IMR-90 (cell line): ENCODE measurements at regions not wholly inside any gene's neighbourhood (a gene's known extent, or its start where the extent isn't known, plus 50 kb on each side); places are given as distances from the start of the nearest gene placed in this dataset.

ENCODE experiments used
- ATAC-seq: fragments of 200-7000 bp; cut with Tn5 transposase; 2 replicates; pipeline ENCODE4 v1.9.1; 2020; ENCODE audit warnings: low read depth, mild to moderate bottlenecking, moderate library complexity
- BruUV-seq: library from RNA; stranded (reverse); fragments of 400-500 nt; replicated peaks from 2 replicates; lab custom pipeline; 2021; lab: Mats Ljungman, UMichigan
- CTCF ChIA-PET: fragments of 300-600 bp; formaldehyde crosslinking; extraction: SDS; loops from one replicate; lab custom pipeline; 2021; ENCODE audit warnings: antibody characterized with exemption; lab: Yijun Ruan, JAX
- POLR2A ChIA-PET: fragments of 300-600 bp; sonication (Branson Sonifier 250); formaldehyde crosslinking; loops from one replicate; lab custom pipeline; 2022; ENCODE audit warnings: antibody characterized with exemption; ENCODE audit not compliant: unreplicated experiment; lab: Charles Lee
- DNase-seq: peaks from one replicate; pipeline ENCODE4 v3.0.0; 2013
- H2AFZ ChIP-seq: replicated peaks from 2 replicates; pipeline ENCODE3; 2013; ENCODE audit warnings: low read length, mild to moderate bottlenecking; ENCODE audit not compliant: poor library complexity
- H2AK5ac ChIP-seq: 2 replicates; pipeline ENCODE4 v1.6.1; 2013; ENCODE audit warnings: low read depth, low read length, inconsistent platforms
- H2AK9ac ChIP-seq: replicated peaks from 2 replicates; pipeline ENCODE3; 2013; ENCODE audit warnings: mild to moderate bottlenecking, low read depth, low read length, moderate library complexity; ENCODE audit not compliant: poor library complexity
- H2BK120ac ChIP-seq: 2 replicates; pipeline ENCODE4 v1.6.1; 2013; ENCODE audit warnings: low read depth, low read length, inconsistent platforms
- H2BK15ac ChIP-seq: 3 replicates; pipeline ENCODE4 v1.6.1; 2013; ENCODE audit warnings: low read depth, low read length, inconsistent platforms
- H2BK20ac ChIP-seq: 2 replicates; pipeline ENCODE4 v1.6.1; 2013; ENCODE audit warnings: low read depth, mild to moderate bottlenecking, inconsistent platforms, low read length, moderate library complexity
- H2BK5ac ChIP-seq: 2 replicates; pipeline ENCODE4 v1.6.1; 2013; ENCODE audit warnings: mild to moderate bottlenecking, low read depth, low read length, inconsistent platforms; ENCODE audit not compliant: poor library complexity, severe bottlenecking
- H3K14ac ChIP-seq: replicated peaks from 2 replicates; pipeline ENCODE4 v1.6.1; 2013; ENCODE audit warnings: low read depth, low read length, inconsistent platforms
- H3K18ac ChIP-seq: 2 replicates; pipeline ENCODE4 v1.6.1; 2013; ENCODE audit warnings: low read depth, low read length, control low read depth
- H3K23ac ChIP-seq: 2 replicates; pipeline ENCODE4 v1.6.1; 2013; ENCODE audit warnings: low read depth, low read length, inconsistent platforms
- H3K27ac ChIP-seq: 2 replicates; pipeline ENCODE4 v1.5.1; 2013; ENCODE audit warnings: mild to moderate bottlenecking, control low read depth, low read length; ENCODE audit not compliant: insufficient read depth
- H3K27me3 ChIP-seq: 2 replicates; pipeline ENCODE4 v1.6.1; 2013; ENCODE audit warnings: low read length; ENCODE audit not compliant: control insufficient read depth, insufficient read depth
- H3K36me3 ChIP-seq: 2 replicates; pipeline ENCODE4 v1.6.1; 2013; ENCODE audit warnings: low read length, mixed read lengths; ENCODE audit not compliant: control insufficient read depth, insufficient read depth
- H3K4ac ChIP-seq: 2 replicates; pipeline ENCODE4 v1.6.1; 2013; ENCODE audit warnings: low read depth, low read length, inconsistent platforms
- H3K4me1 ChIP-seq: 2 replicates; pipeline ENCODE4 v1.6.1; 2013; ENCODE audit warnings: low read length, mixed read lengths; ENCODE audit not compliant: control insufficient read depth, insufficient read depth
- H3K4me2 ChIP-seq: 2 replicates; pipeline ENCODE4 v1.6.1; 2013; ENCODE audit warnings: low read depth, mild to moderate bottlenecking, control low read depth, low read length, moderate library complexity
- H3K4me3 ChIP-seq: 2 replicates; pipeline ENCODE4 v1.5.1; 2013; ENCODE audit warnings: low read depth, mild to moderate bottlenecking, control low read depth, low read length, moderate library complexity; ENCODE audit not compliant: insufficient read depth
- H3K56ac ChIP-seq: 2 replicates; pipeline ENCODE4 v1.6.1; 2013; ENCODE audit warnings: low read length, inconsistent platforms; ENCODE audit not compliant: insufficient read depth; ENCODE audit errors: extremely low read depth
- H3K79me1 ChIP-seq, 2 experiments: 2 replicates each; pipeline ENCODE4 v1.6.1; 2013; ENCODE audit warnings: low read length in 2 of 2, inconsistent platforms in 1 of 2, low read depth in 1 of 2
- H3K9ac ChIP-seq: 2 replicates; pipeline ENCODE4 v1.6.1; 2013; ENCODE audit warnings: low read depth, low read length, control low read depth
- H3K9me1 ChIP-seq: 2 replicates; pipeline ENCODE4 v1.6.1; 2013; ENCODE audit warnings: low read length, inconsistent platforms; ENCODE audit not compliant: insufficient read depth
- H3K9me3 ChIP-seq: 2 replicates; pipeline ENCODE4 v1.6.1; 2013; ENCODE audit warnings: low read length; ENCODE audit not compliant: control insufficient read depth, insufficient read depth
- H4K20me1 ChIP-seq: 2 replicates; pipeline ENCODE4 v1.6.1; 2013; ENCODE audit warnings: low read length, inconsistent platforms; ENCODE audit not compliant: insufficient read depth
- H4K5ac ChIP-seq: 2 replicates; pipeline ENCODE4 v1.6.1; 2013; ENCODE audit warnings: mild to moderate bottlenecking, low read depth, low read length, control low read depth
- H4K8ac ChIP-seq, 2 experiments: 2 replicates each; pipeline ENCODE4 v1.6.1; 2013; ENCODE audit warnings: low read depth in 2 of 2, low read length in 2 of 2, control low read depth in 1 of 2, inconsistent platforms in 1 of 2
- H4K91ac ChIP-seq: 2 replicates; pipeline ENCODE4 v1.6.1; 2013; ENCODE audit warnings: low read depth, low read length, inconsistent platforms; ENCODE audit not compliant: insufficient read depth
- BHLHE40 ChIP-seq: fragments of 150-350 bp; IDR thresholded peaks from 2 replicates; pipeline ENCODE4 v1.6.1; 2016; ENCODE audit warnings: mild to moderate bottlenecking, low read depth, low read length
- CEBPB ChIP-seq: IDR thresholded peaks from 2 replicates; pipeline ENCODE4 v1.6.1; 2012; ENCODE audit warnings: low read depth, low read length, improper control_type of control experiment
- CHD1 ChIP-seq: IDR thresholded peaks from 2 replicates; pipeline ENCODE4 v1.6.1; 2012; ENCODE audit warnings: low read depth, low read length, improper control_type of control experiment
- CTCF ChIP-seq: conservative IDR thresholded peaks from 2 replicates; pipeline ENCODE4 v1.5.1; 2012; ENCODE audit warnings: mild to moderate bottlenecking, low read depth, low read length, improper control_type of control experiment
- ELK1 ChIP-seq: fragments of 150-350 bp; IDR thresholded peaks from 2 replicates; pipeline ENCODE4 v1.6.1; 2016; ENCODE audit warnings: low read depth, mild to moderate bottlenecking, low read length, moderate library complexity, borderline replicate concordance
- FOS ChIP-seq: fragments of 150-350 bp; IDR thresholded peaks from 2 replicates; pipeline ENCODE4 v1.6.1; 2016; ENCODE audit warnings: low read depth, low read length
- MAZ ChIP-seq: IDR thresholded peaks from 2 replicates; pipeline ENCODE4 v1.6.1; 2012; ENCODE audit warnings: low read depth, mild to moderate bottlenecking, low read length, improper control_type of control experiment, moderate library complexity, borderline replicate concordance
- MXI1 ChIP-seq: IDR thresholded peaks from 2 replicates; pipeline ENCODE4 v1.6.1; 2012; ENCODE audit warnings: low read depth, mild to moderate bottlenecking, low read length, moderate library complexity, borderline replicate concordance
- POLR2A ChIP-seq: IDR thresholded peaks from 2 replicates; pipeline ENCODE4 v1.6.1; 2012; ENCODE audit warnings: mild to moderate bottlenecking, low read depth, low read length
- RAD21 ChIP-seq: IDR thresholded peaks from 2 replicates; pipeline ENCODE4 v1.6.1; 2012; ENCODE audit warnings: low read length, improper control_type of control experiment
- RCOR1 ChIP-seq: IDR thresholded peaks from 2 replicates; pipeline ENCODE4 v1.6.1; 2012; ENCODE audit warnings: mild to moderate bottlenecking, low read length, improper control_type of control experiment; ENCODE audit not compliant: insufficient replicate concordance
- RFX5 ChIP-seq: IDR thresholded peaks from 2 replicates; pipeline ENCODE4 v1.8.0; 2012; ENCODE audit warnings: low read depth, mild to moderate bottlenecking, low read length, moderate library complexity
- SMC3 ChIP-seq: fragments of 150-350 bp; IDR thresholded peaks from 2 replicates; pipeline ENCODE4 v1.6.1; 2016; ENCODE audit warnings: low read depth, mild to moderate bottlenecking, antibody characterized with exemption, low read length, moderate library complexity
- USF2 ChIP-seq: fragments of 150-350 bp; IDR thresholded peaks from 2 replicates; pipeline ENCODE4 v1.6.1; 2017; ENCODE audit warnings: mild to moderate bottlenecking, antibody characterized with exemption, low read length, low read depth
- WGBS, 2 experiments: methylation state at CpG; one replicate each; pipeline versions ENCODE4 v1.1.5 to v1.1.7; 2013; ENCODE audit warnings: missing lambda C conversion rate in 2 of 2; ENCODE audit not compliant: insufficient read length in 1 of 2; ENCODE audit errors: extremely low coverage in 2 of 2; 5-methylcytosine and 5-hydroxymethylcytosine counted together
- dilution Hi-C: fragments of 300-500 bp; cut with HindIII; formaldehyde crosslinking; loops from one replicate; pipeline ENCODE4 v1.14.3; 2018; ENCODE audit warnings: low sequenced_read_pairs; ENCODE audit not compliant: unreplicated experiment
- in situ Hi-C: fragments of 300-500 bp; cut with MboI; formaldehyde crosslinking; loops from 3 replicates; pipeline ENCODE4 v1.14.3; 2019; ENCODE audit warnings: low sequenced_read_pairs, inconsistent platforms, mixed read lengths
- intact Hi-C: fragments of 100-400 bp; cut with micrococcal nuclease; formaldehyde crosslinking; loops from 2 replicates; pipeline ENCODE4 v1.10.0; 2022

- dilution Hi-C loops (no loop called here), in situ Hi-C loops (no loop called here), intact Hi-C loops (loop anchor here (10.0 kb wide), 1 partner anchor 59 kb away; no protein-coding TSS in a partner anchor)
- BruUV-seq, result no TSS peak
- Histone ChIP-seq H4K91ac (no peak overlapping the region), H3K4ac (peak overlapping the region; percentile 71), H2BK20ac (peak overlapping the region; percentile 15), H3K9ac (no peak overlapping the region), H4K5ac (peak overlapping the region; percentile 68; the same call in 1 of the 2 replicates), H3K23ac (peak overlapping the region; percentile 38; the same call in 1 of the 2 replicates), H3K27ac (0 out of 2 replicates have a peak overlapping the region, but pooled peaks have one; percentile 28), H2BK15ac (peak overlapping the region; percentile 53; the same call in 1 of the 3 replicates), H4K20me1 (no peaks in the 10 kb centered on the region), H3K4me1 (peaks cover 21% of the 10 kb centered on the region), H3K4me3 (no peak overlapping the region), H3K79me1 (peaks cover 2 to 6% of the 10 kb centered on the region in 2 experiments; a peak in 2 of 4 replicates), H2BK120ac (peak overlapping the region; percentile 35; the same call in 1 of the 2 replicates), H2AFZ (peak overlapping the region; percentile 13), H4K8ac (peak overlapping the region in 1 of 2 experiments; percentile 12; a peak in 2 of 4 replicates), H2AK5ac (peak overlapping the region; percentile 62; the same call in 1 of the 2 replicates), H3K27me3 (no peaks in the 10 kb centered on the region), H2BK5ac (peak overlapping the region; percentile 23), H3K56ac (no peak overlapping the region), H2AK9ac (no peak overlapping the region), H3K18ac (peak overlapping the region; percentile 71; the same call in 1 of the 2 replicates), H3K4me2 (peak overlapping the region; percentile 36), H3K36me3 (no peaks in the 10 kb centered on the region), H3K9me1 (peaks cover 13% of the 10 kb centered on the region), H3K9me3 (no peaks in the 10 kb centered on the region), H3K14ac (peak overlapping the region; percentile 12)
- WGBS, 2 experiments, result no CpG with 5 or more reads among the region's 5 CpGs
- ATAC-seq (peak; percentile 42), DNase-seq (peak; percentile 59)
- ChIA-PET CTCF (interaction anchor here (0.6 to 1.5 kb wide), 6 partner anchors 21 to 201 kb away, joined by 3 to 5 read pairs (median 4); no protein-coding TSS in a partner anchor), POLR2A (interaction anchor here (0.5 to 0.7 kb wide), 2 partner anchors 105 to 136 kb away, joined by 3 to 5 read pairs; partner anchors contain the start of gene STK17B)
- TF ChIP-seq FOS (no peak), SMC3 (no peak), MAZ (no peak), CEBPB (no peak), RCOR1 (no peak), MXI1 (no peak), RFX5 (no peak), RAD21 (no peak), ELK1 (no peak), BHLHE40 (no peak), POLR2A (no peak), CHD1 (no peak), USF2 (no peak), CTCF (no peak)
Measured at GRCh38 chr2:196275646-196276352, 104.4 kb upstream of the STK17B start.
